ENCODE measurements at regions not wholly inside any gene's neighbourhood (a gene's known extent, or its start where the extent isn't known, plus 50 kb on each side); places are given as distances from the start of the nearest gene placed in this dataset.

DNA sequence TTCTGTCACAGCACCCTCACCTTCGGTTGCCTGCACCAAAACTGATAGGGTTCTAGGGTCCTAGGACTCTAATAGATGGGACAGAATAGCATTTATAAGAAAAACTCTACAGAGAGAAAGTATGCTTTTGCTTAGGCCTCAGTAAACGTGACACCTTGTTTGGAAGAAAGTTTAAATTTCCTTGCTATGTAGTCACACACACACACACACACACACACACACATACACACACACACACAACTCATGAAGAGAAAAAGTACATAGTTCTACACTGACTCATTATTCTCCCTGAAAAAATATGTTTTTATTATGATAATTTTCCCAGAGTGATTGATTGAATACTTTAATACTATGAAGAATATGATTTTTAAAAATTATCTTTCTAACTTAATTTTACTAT is 220.8 kb upstream of the SNX19 start:
- H4K20me1 ChIP-seq (ENCODE audit: control insufficient read depth, insufficient read depth), result no peaks in the 10 kb centered on the region

More for the DNA sequence above, 220.8 kb upstream of the SNX19 start:
- Histone ChIP-seq H3K27ac (ENCODE audit: control insufficient read depth, insufficient read depth) (no peak overlapping the region), H3K4me2 (ENCODE audit: control insufficient read depth, insufficient read depth) (no peak overlapping the region), H3K4me1 (ENCODE audit: control insufficient read depth, insufficient read depth, low read length) (no peaks in the 10 kb centered on the region), H3K4me3 (no peak overlapping the region), H3K36me3 (ENCODE audit: control insufficient read depth in 2 of 2, insufficient read depth in 2 of 2, low read length in 1 of 2) (no peaks in the 10 kb centered on the region), H2AFZ (ENCODE audit: control insufficient read depth, low read depth, low read length) (no peak overlapping the region), H3K27me3 (replicated peaks in 1 of 2; ENCODE audit: control insufficient read depth in 2 of 2, insufficient read depth in 2 of 2, low read length in 1 of 2) (0 out of 4 replicates have a peak, but pooled peaks cover 0 to 2% of the 10 kb centered on the region in 2 experiments), H3K9me3 (replicated peaks; ENCODE audit: control insufficient read depth, insufficient read depth, low read length) (no peaks in the 10 kb centered on the region), H3K79me2 (ENCODE audit: control insufficient read depth, insufficient read depth, low read length) (no peaks in the 10 kb centered on the region), H3K9ac (ENCODE audit: control insufficient read depth, insufficient read depth, low read length) (no peak overlapping the region)
- ATAC-seq (no peak), DNase-seq (ENCODE audit: low read depth, low spot score) (no peak), FAIRE-seq (no peak)
- BruUV-seq (replicated peaks), result no TSS peak
- TF ChIP-seq MYC (IDR thresholded peaks at IDR 0.05; ENCODE audit: insufficient read depth, insufficient read length, insufficient replicate concordance, low read length, severe bottlenecking) (no peak), USF2 (IDR thresholded peaks at IDR 0.05; ENCODE audit: borderline replicate concordance, low read depth, low read length) (no peak), SUZ12 (IDR thresholded peaks at IDR 0.05; ENCODE audit: unreplicated experiment) (no peak)
- TF ChIP-seq, protein P1, sequence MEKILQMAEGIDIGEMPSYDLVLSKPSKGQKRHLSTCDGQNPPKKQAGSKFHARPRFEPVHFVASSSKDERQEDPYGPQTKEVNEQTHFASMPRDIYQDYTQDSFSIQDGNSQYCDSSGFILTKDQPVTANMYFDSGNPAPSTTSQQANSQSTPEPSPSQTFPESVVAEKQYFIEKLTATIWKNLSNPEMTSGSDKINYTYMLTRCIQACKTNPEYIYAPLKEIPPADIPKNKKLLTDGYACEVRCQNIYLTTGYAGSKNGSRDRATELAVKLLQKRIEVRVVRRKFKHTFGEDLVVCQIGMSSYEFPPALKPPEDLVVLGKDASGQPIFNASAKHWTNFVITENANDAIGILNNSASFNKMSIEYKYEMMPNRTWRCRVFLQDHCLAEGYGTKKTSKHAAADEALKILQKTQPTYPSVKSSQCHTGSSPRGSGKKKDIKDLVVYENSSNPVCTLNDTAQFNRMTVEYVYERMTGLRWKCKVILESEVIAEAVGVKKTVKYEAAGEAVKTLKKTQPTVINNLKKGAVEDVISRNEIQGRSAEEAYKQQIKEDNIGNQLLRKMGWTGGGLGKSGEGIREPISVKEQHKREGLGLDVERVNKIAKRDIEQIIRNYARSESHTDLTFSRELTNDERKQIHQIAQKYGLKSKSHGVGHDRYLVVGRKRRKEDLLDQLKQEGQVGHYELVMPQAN (conservative IDR thresholded peaks at IDR 0.05), result no peak
- SMC1A ChIA-PET (ENCODE audit: uncharacterized antibody, unreplicated experiment), result interaction anchor here (1.2 kb wide), 1 partner anchor 15 kb away, joined by 4 read pairs; no protein-coding TSS in a partner anchor
- POLR2A ChIA-PET, result no interaction called here
- 6% methylated on average over 2 of the region's 2 CpGs for WGBS (ENCODE audit: insufficient coverage, insufficient replicate concordance, low lambda C conversion rate, missing lambda C conversion rate)
- intact Hi-C loops (cut with micrococcal nuclease; ENCODE audit: unreplicated experiment), result no loop called here
- in situ Hi-C loops (cut with MboI), result no loop called here
- RAD21 ChIA-PET (ENCODE audit: unreplicated experiment), result no interaction called here
- CTCF ChIA-PET, result interaction anchor here (1.4 kb wide), 1 partner anchor 72 kb away, joined by 3 read pairs; no protein-coding TSS in a partner anchor

Data from GM12878 (cell line).